Hepatocyte (in vitro differentiated cells): ENCODE measurements at regions not wholly inside any gene's neighbourhood (a gene's known extent, or its start where the extent isn't known, plus 50 kb on each side); places are given as distances from the start of the nearest gene placed in this dataset.

Experiments used
- EZH2 ChIP-seq: fragments of 200-600 bp; sonication (generic); IDR thresholded peaks from 2 replicates; pipeline ENCODE4 v1.6.1; 2016; ENCODE audit warnings: antibody characterized with exemption, mild to moderate bottlenecking, borderline replicate concordance
- EZH2phosphoT487 ChIP-seq: fragments of 200-600 bp; sonication (generic); IDR thresholded peaks from one replicate; pipeline ENCODE4 v1.6.1; 2018; ENCODE audit warnings: antibody characterized with exemption, mild to moderate bottlenecking, low read depth, moderate library complexity; ENCODE audit not compliant: unreplicated experiment, severe bottlenecking
- TF ChIP-seq, protein P1 (sequence below): fragments of 200-600 bp; sonication (generic); IDR thresholded peaks from 2 replicates; pipeline ENCODE4 v1.5.1; 2016; ENCODE audit warnings: antibody characterized with exemption, mild to moderate bottlenecking; ENCODE audit not compliant: poor library complexity

- TF ChIP-seq, protein P1, sequence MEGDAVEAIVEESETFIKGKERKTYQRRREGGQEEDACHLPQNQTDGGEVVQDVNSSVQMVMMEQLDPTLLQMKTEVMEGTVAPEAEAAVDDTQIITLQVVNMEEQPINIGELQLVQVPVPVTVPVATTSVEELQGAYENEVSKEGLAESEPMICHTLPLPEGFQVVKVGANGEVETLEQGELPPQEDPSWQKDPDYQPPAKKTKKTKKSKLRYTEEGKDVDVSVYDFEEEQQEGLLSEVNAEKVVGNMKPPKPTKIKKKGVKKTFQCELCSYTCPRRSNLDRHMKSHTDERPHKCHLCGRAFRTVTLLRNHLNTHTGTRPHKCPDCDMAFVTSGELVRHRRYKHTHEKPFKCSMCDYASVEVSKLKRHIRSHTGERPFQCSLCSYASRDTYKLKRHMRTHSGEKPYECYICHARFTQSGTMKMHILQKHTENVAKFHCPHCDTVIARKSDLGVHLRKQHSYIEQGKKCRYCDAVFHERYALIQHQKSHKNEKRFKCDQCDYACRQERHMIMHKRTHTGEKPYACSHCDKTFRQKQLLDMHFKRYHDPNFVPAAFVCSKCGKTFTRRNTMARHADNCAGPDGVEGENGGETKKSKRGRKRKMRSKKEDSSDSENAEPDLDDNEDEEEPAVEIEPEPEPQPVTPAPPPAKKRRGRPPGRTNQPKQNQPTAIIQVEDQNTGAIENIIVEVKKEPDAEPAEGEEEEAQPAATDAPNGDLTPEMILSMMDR: no peak
- TF ChIP-seq EZH2 (no peak), EZH2phosphoT487 (no peak)
Measured at GRCh38 chr1:234884006-234884405, 244.6 kb downstream of the TOMM20 start.
